Thymus (tissue), 11 donors: ENCODE measurements at regions not wholly inside any gene's neighbourhood (a gene's known extent, or its start where the extent isn't known, plus 50 kb on each side); places are given as distances from the start of the nearest gene placed in this dataset.

ENCODE experiments used
- DNase-seq, 9 donors: peaks; one replicate each; pipeline ENCODE4 v3.0.0-alpha.2; 2013; ENCODE audit warnings: low spot score in 9 of 9, low read depth in 6 of 9, missing footprints in 1 of 9
- H3K27ac ChIP-seq, 2 donors: one replicate each; pipeline ENCODE4 v1.5.1; 2013; ENCODE audit warnings: control low read depth in 1 of 2, low read depth in 1 of 2, low read length in 1 of 2, mild to moderate bottlenecking in 1 of 2, moderate library complexity in 1 of 2
- H3K27me3 ChIP-seq, 2 donors: one replicate each; pipeline ENCODE4 v1.5.1; 2013; ENCODE audit warnings: low read length in 1 of 2; ENCODE audit not compliant: control insufficient read depth in 2 of 2, insufficient read depth in 1 of 2
- H3K36me3 ChIP-seq, 2 donors: one replicate each; pipeline ENCODE4 v1.5.1; 2013; ENCODE audit warnings: low read length in 1 of 2, mild to moderate bottlenecking in 1 of 2, moderate library complexity in 1 of 2; ENCODE audit not compliant: control insufficient read depth in 2 of 2, insufficient read depth in 2 of 2
- H3K4me1 ChIP-seq, 2 donors: one replicate each; pipeline ENCODE4 v1.5.1; 2013; ENCODE audit warnings: low read length in 2 of 2; ENCODE audit not compliant: control insufficient read depth in 2 of 2, insufficient read depth in 2 of 2
- H3K4me3 ChIP-seq, 2 donors: one replicate each; pipeline ENCODE4 v1.5.1; 2013; ENCODE audit warnings: low read length in 2 of 2, control low read depth in 1 of 2, mild to moderate bottlenecking in 1 of 2
- H3K9me3 ChIP-seq, 2 donors: one replicate each; pipeline ENCODE4 v1.5.1; 2013; ENCODE audit warnings: low read length in 1 of 2, mild to moderate bottlenecking in 1 of 2; ENCODE audit not compliant: control insufficient read depth in 2 of 2, insufficient read depth in 1 of 2
- WGBS: extraction: QIAGEN DNeasy Blood & Tissue Kit; methylation state at CpG from one replicate; pipeline ENCODE4 v1.1.7; 2013; 5-methylcytosine and 5-hydroxymethylcytosine counted together
- donor health status: healthy.

DNA sequence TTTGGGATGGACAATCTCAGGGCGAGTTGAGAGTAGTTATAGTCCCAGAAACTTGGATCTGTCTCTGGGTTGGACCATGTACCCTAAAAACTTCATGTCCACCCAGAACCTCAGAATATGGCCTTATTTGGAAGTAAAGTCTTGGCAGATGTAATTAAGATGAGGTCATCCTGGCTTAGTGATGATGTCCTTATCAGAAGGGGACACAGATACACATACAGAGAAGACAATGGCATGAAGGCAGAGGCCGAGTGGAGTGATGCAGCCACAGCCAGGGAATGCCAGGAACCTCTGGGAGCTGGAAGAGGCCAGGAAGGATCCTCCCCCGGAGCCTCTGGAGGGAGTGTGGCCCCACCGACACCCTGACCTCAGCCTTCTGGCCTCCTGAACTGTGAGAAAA is 61.2 kb upstream of the STX18 start:
- Histone ChIP-seq H3K36me3 (no peaks in the 10 kb centered on the region), H3K9me3 (no peaks in the 10 kb centered on the region), H3K27me3 (no peaks in the 10 kb centered on the region), H3K27ac (no peak overlapping the region), H3K4me3 (no peak overlapping the region), H3K4me1 (no peaks in the 10 kb centered on the region)
- WGBS, result 95% methylated on average over 4 of the region's 4 CpGs
- DNase-seq, result no peak

- WGBS, result 98% methylated on average over 2 of the region's 2 CpGs
- no peaks in the 10 kb centered on the region for H3K36me3 ChIP-seq
- no peaks in the 10 kb centered on the region for H3K4me1 ChIP-seq
- no peak overlapping the region for H3K27ac ChIP-seq
- H3K27me3 ChIP-seq, result no peaks in the 10 kb centered on the region
- no peak for DNase-seq
- H3K9me3 ChIP-seq, result no peaks in the 10 kb centered on the region
- no peak overlapping the region for H3K4me3 ChIP-seq
These were observed 60.6 kb upstream of the STX18 start for GRCh38 chr4:4602468-4602867.

DNA sequence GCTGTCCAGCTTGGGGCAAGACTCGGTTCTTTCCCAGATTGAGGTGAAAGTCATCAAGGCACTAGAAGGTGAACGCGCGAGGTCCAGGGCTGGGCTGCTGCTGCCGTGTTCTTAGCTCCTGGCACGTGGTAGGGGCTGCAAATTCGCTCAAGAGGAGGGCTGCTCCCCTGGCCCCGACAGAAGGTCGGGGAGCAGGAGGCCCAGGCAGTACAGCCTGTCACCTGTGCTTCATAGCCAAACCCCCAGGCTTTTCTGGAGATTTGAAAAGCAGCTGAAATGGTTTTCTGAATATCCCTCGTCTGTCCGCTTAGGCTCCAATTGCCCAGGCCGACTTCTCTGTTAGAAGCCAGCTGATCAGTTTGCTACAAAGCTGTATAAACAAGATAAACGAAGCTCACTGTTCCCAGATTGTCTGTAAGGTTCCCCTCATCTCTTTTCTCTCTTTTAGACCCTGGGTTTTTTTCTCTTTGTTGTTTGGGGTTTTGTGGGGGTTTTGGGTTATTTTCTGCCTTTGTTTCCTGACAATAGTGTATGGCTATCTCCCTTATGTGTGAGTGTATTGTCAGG is 60.0 kb upstream of the STX18 start:
- H3K9me3 ChIP-seq, result no peaks in the 10 kb centered on the region
- no peaks in the 10 kb centered on the region for H3K4me1 ChIP-seq
- no peak for DNase-seq
- H3K36me3 ChIP-seq, result no peaks in the 10 kb centered on the region
- WGBS, result 95% methylated on average over 13 of the region's 13 CpGs
- no peak overlapping the region for H3K27ac ChIP-seq
- H3K27me3 ChIP-seq, result no peaks in the 10 kb centered on the region
- no peak overlapping the region for H3K4me3 ChIP-seq

DNA sequence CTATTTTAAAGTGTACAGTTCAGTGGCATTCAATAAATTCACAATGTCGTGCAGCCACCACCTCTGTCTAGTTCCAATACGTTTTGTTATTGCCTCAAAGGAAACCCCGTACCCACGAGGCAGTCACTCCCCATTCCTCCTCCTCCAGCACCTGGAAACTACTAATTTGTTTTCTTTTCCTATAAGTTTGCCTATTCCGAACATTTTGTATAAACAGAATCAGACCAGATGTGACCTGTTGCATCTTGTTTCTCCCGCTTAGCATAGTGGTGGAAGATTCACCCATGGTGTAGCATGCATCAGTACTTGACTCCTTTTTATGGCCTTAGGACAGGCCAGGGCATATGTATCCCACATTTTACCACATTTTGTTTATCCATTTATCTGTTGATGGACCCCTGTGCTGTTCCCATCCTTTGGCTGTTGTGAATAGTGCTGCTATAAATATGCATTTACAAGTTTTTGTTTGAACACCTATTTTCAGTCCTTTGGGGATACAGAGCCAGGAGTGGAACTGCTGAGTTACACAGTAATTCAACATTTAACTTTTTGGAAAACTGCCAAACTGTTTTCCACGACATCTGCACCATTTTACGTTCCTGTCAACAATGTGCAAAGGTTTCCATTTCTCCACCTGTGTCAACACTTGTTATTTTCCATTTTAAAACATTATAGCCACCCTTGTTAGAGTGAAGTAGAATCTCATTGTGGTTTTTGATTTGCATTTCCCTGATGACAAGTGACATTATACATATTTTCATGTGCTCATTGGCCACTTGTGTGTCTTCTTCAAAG is 57.8 kb upstream of the STX18 start:
- Histone ChIP-seq H3K27me3 (no peaks in the 10 kb centered on the region), H3K27ac (no peak overlapping the region), H3K36me3 (no peaks in the 10 kb centered on the region), H3K9me3 (peaks cover 3 to 5% of the 10 kb centered on the region in 2 donors), H3K4me3 (no peak overlapping the region), H3K4me1 (no peaks in the 10 kb centered on the region)
- WGBS, result 92% methylated on average over 8 of the region's 8 CpGs
- DNase-seq, result no peak

GRCh38 chr4:4598851-4599411 is 57.1 kb upstream of the STX18 start:
- DNase-seq, result no peak
- Histone ChIP-seq H3K4me3 (no peak overlapping the region), H3K9me3 (peaks cover 3 to 5% of the 10 kb centered on the region in 2 donors), H3K27me3 (no peaks in the 10 kb centered on the region), H3K36me3 (no peaks in the 10 kb centered on the region), H3K27ac (no peak overlapping the region), H3K4me1 (no peaks in the 10 kb centered on the region)
- 96% methylated on average over 9 of the region's 9 CpGs for WGBS

GRCh38 chr4:4596720-4597119 is 54.9 kb upstream of the STX18 start:
- Histone ChIP-seq H3K4me3 (no peak overlapping the region), H3K27ac (no peak overlapping the region), H3K27me3 (no peaks in the 10 kb centered on the region), H3K9me3 (peaks cover 3 to 5% of the 10 kb centered on the region in 2 donors), H3K36me3 (no peaks in the 10 kb centered on the region), H3K4me1 (no peaks in the 10 kb centered on the region)
- DNase-seq, result no peak
- 97% methylated on average over 3 of the region's 3 CpGs for WGBS

DNA sequence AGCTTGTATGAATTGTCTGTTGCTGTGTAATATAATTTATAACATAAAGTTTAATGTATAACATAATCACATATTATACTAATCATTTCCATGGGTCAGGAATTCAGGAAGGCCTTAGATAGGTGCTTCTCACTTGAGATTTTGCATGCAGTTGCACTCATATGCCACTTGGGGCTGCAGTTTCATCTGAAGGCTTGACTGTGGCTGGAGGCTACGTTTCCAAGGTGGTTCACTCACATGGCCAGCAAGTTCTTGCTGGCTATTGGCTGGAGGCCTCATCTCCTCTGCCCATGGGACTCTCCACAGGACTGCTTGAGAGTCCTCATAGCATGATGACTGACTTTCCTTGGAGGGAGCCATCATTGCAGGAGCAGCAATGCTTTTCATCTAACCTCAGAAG is 53.4 kb upstream of the STX18 start:
- peaks cover 3 to 5% of the 10 kb centered on the region in 2 donors for H3K9me3 ChIP-seq

GRCh38 chr4:4594285-4594920 is 52.6 kb upstream of the STX18 start:
- Histone ChIP-seq H3K4me3 (no peak overlapping the region), H3K27ac (no peak overlapping the region), H3K27me3 (no peaks in the 10 kb centered on the region), H3K4me1 (no peaks in the 10 kb centered on the region), H3K9me3 (peaks cover 3 to 5% of the 10 kb centered on the region in 2 donors), H3K36me3 (no peaks in the 10 kb centered on the region)
- 94% methylated on average over 6 of the region's 6 CpGs for WGBS
- DNase-seq, result no peak

More for the DNA sequence above, 53.4 kb upstream of the STX18 start:
- no peak for DNase-seq
- Histone ChIP-seq H3K27me3 (no peaks in the 10 kb centered on the region), H3K27ac (no peak overlapping the region), H3K4me3 (no peak overlapping the region), H3K4me1 (no peaks in the 10 kb centered on the region), H3K36me3 (no peaks in the 10 kb centered on the region)
- WGBS, result 94% methylated on average over 1 of the region's 1 CpG
